ENCODE measurements at regions not wholly inside any gene's neighbourhood (a gene's known extent, or its start where the extent isn't known, plus 50 kb on each side); places are given as distances from the start of the nearest gene placed in this dataset.

DNA sequence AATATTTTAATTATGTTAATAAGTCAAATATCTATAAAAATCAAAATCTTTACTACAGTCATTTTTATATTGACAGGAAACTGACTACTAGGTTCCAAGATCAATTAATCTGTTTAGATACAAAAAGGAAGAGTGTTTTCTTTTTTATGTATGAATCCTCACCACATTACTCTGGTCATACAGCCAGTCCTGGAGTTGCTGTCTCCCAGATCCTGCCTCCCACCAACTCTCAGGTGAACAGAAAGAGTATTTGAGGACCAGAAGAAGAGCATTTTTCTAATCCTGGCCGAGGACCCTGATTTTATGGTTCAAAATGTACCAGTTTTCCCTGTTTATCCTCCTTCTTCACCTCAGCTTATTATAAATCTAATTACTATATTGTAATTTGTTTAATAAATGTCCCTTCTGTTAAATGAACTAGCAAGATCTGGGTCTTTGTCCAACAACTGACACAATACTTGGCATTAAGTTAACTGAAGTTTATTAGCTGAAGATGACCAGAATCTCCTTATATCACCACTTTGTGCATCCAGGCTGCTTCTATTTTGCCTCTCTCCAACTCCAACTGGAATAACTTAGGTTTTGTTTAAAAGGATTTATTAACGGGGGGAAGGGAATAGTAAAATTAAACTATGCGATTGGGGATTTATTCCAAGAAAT, 224.4 kb upstream of the PCDH7 start:
- TF ChIP-seq, protein P1, sequence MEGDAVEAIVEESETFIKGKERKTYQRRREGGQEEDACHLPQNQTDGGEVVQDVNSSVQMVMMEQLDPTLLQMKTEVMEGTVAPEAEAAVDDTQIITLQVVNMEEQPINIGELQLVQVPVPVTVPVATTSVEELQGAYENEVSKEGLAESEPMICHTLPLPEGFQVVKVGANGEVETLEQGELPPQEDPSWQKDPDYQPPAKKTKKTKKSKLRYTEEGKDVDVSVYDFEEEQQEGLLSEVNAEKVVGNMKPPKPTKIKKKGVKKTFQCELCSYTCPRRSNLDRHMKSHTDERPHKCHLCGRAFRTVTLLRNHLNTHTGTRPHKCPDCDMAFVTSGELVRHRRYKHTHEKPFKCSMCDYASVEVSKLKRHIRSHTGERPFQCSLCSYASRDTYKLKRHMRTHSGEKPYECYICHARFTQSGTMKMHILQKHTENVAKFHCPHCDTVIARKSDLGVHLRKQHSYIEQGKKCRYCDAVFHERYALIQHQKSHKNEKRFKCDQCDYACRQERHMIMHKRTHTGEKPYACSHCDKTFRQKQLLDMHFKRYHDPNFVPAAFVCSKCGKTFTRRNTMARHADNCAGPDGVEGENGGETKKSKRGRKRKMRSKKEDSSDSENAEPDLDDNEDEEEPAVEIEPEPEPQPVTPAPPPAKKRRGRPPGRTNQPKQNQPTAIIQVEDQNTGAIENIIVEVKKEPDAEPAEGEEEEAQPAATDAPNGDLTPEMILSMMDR (IDR thresholded peaks at IDR 0.05; ENCODE audit: low read depth, low read length) = no peak

DNA sequence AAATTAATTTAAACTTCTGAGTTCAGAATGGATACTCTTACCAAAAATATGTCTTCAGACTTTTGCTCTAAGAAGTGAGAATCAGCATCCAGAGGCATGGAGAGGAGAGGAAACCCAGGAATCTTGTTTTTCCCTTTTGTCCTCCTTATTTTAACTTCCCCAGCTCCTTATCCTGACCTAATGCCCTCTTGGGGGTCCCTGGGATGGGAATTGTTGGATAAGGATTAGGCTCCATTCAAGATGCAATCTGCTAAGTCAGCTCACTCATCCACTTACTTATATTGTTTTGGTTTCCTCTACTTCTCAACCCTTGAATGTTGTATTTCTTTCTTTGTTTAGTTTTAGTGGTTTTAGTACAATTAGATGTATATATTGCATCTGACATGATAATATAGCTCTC, 208.4 kb upstream of the PCDH7 start:
- Histone ChIP-seq H3K9me3 (ENCODE audit: severe bottlenecking) (no peaks in the 10 kb centered on the region), H3K36me3 (no peaks in the 10 kb centered on the region), H3K27me3 (ENCODE audit: insufficient read depth, low read depth, severe bottlenecking) (no peaks in the 10 kb centered on the region), H3K27ac (no peak overlapping the region), H3K4me3 (ENCODE audit: low read depth, low read length) (no peak overlapping the region)
- TF ChIP-seq, protein P1 (IDR thresholded peaks at IDR 0.05; ENCODE audit: low read depth, low read length) = no peak
- DNase-seq = no peak

More for the DNA sequence above, 224.4 kb upstream of the PCDH7 start:
- Histone ChIP-seq H3K36me3 (no peaks in the 10 kb centered on the region), H3K4me3 (ENCODE audit: low read depth, low read length) (no peak overlapping the region), H3K9me3 (ENCODE audit: severe bottlenecking) (no peaks in the 10 kb centered on the region), H3K27me3 (ENCODE audit: insufficient read depth, low read depth, severe bottlenecking) (no peaks in the 10 kb centered on the region), H3K27ac (no peak overlapping the region)
- DNase-seq = no peak

DNA sequence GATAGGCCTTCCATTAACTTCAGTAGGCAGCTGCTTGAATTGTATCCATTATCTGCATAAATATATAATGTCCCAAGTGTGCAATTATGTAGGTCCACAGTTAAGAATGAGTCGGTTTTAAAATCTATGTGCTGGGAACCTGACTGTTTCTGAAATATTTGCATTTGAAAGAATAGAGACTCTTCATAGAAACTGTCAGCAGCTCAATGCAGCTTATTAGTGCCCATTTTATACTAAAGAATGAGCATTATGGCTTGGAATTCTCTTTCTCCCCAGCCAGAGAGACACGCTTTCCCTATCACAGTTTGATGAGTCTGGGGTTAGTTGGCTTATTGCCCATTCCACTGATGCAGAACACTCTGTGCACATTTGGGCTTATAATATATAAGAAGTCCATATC, 202.0 kb upstream of the PCDH7 start:
- no peak for DNase-seq
- H3K36me3 ChIP-seq = no peaks in the 10 kb centered on the region
- TF ChIP-seq, protein P1 (IDR thresholded peaks at IDR 0.05; ENCODE audit: low read depth, low read length) = no peak
- no peaks in the 10 kb centered on the region for H3K27me3 ChIP-seq (ENCODE audit: insufficient read depth, low read depth, severe bottlenecking)
- H3K4me3 ChIP-seq (ENCODE audit: low read depth, low read length) = no peak overlapping the region
- H3K9me3 ChIP-seq (ENCODE audit: severe bottlenecking) = no peaks in the 10 kb centered on the region
- H3K27ac ChIP-seq = no peak overlapping the region

DNA sequence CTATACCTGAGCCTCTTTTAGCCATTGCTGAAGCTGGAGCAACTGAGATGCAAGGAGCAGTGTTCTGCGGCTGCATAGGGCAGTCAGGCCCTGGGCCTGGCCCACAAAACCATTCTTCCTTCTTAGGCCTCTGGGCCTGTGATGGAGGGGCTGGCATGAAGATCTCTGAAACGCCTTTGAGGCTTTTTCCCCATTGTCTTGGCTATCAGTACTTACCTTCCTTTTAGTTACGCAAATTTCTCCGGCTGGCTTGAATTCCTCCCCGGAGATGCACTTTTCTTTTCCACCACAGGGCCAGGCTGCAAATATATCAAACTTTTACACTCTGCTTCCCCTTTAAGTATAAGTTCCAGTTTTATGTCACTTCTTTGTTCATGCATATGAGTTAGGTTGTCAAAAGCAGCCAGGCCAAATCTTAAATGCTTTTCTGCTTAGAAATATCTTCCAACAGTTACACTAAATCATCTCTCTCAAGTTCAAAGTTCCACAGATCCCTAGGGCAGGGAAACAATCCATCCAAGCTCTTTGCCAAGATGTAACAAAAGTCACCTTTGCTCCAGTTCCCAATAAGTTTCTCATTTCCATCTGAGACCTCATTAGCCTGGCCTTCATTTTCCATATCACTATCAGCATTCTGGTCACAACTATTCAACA, 194.4 kb upstream of the PCDH7 start:
- H3K36me3 ChIP-seq = no peaks in the 10 kb centered on the region
- DNase-seq = no peak
- H3K27me3 ChIP-seq (ENCODE audit: insufficient read depth, low read depth, severe bottlenecking) = no peaks in the 10 kb centered on the region
- H3K4me3 ChIP-seq (ENCODE audit: low read depth, low read length) = no peak overlapping the region
- H3K27ac ChIP-seq = no peak overlapping the region
- no peaks in the 10 kb centered on the region for H3K9me3 ChIP-seq (ENCODE audit: severe bottlenecking)
- TF ChIP-seq, protein P1 (IDR thresholded peaks at IDR 0.05; ENCODE audit: low read depth, low read length) = no peak

DNA sequence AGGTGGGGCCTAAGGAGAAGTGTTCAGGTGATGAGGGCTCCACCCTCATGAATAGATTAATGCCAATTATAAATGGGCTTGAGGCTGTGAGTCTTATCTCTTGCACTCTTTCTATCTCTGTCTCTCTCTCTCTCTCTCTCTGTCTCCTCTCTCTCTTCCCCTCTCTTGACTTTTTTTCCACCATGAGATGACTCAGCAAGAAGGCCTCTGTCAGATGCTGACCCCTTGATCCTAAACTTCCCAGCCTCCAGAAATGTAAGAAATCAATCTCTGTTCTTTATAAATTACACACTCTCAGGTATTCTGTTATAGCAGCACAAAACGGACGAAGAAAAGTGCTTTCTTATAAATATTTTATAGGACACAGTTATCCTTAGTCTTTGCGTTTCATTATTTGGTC, 184.9 kb upstream of the PCDH7 start:
- Histone ChIP-seq H3K27me3 (ENCODE audit: insufficient read depth, low read depth, severe bottlenecking) (no peaks in the 10 kb centered on the region), H3K9me3 (ENCODE audit: severe bottlenecking) (no peaks in the 10 kb centered on the region), H3K36me3 (no peaks in the 10 kb centered on the region), H3K4me3 (ENCODE audit: low read depth, low read length) (no peak overlapping the region), H3K27ac (no peak overlapping the region)
- TF ChIP-seq, protein P1 (IDR thresholded peaks at IDR 0.05; ENCODE audit: low read depth, low read length) = no peak
- no peak for DNase-seq

All from WERI-Rb-1 (cell line).